Astrocyte of the cerebellum (primary cell): ENCODE measurements at regions not wholly inside any gene's neighbourhood (a gene's known extent, or its start where the extent isn't known, plus 50 kb on each side); places are given as distances from the start of the nearest gene placed in this dataset.

Experiments used
- DNase-seq: peaks from one replicate; pipeline ENCODE4 v3.0.0-alpha.2; 2011; ENCODE audit warnings: low read depth
- H3K4me3 ChIP-seq: 2 replicates; pipeline ENCODE4 v1.5.1; 2011; ENCODE audit warnings: mild to moderate bottlenecking, low read depth, low read length, moderate library complexity
- in situ Hi-C: cut with HindIII; loops from 2 replicates; pipeline ENCODE4 v1.10.0; 2017; ENCODE audit warnings: low sequenced_read_pairs
- TF ChIP-seq, protein P1 (sequence below): IDR thresholded peaks from 2 replicates; pipeline ENCODE4 v1.5.1; 2012; ENCODE audit warnings: low read length, low read depth, moderate library complexity, mild to moderate bottlenecking; ENCODE audit errors: missing control alignments

DNA sequence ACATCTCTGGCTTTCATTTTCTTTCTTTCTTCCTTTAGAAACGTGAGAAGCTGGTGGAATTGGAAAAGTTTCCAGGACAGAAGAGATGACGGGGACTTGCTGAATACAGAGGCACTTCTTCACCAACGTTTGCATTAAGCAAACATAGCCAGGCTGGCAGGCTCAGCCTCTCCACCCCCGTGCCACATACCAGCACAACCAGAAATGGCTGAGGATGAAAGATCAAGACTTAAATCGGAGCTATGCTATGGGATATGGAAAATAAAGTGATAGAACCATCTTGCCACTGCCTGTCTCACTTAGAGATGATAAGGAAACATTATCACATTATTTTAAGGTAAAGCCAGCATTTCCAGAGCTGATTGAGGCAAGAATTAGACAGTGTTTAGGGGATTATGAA, 483.3 kb downstream of the BCL11A start:
- TF ChIP-seq, protein P1, sequence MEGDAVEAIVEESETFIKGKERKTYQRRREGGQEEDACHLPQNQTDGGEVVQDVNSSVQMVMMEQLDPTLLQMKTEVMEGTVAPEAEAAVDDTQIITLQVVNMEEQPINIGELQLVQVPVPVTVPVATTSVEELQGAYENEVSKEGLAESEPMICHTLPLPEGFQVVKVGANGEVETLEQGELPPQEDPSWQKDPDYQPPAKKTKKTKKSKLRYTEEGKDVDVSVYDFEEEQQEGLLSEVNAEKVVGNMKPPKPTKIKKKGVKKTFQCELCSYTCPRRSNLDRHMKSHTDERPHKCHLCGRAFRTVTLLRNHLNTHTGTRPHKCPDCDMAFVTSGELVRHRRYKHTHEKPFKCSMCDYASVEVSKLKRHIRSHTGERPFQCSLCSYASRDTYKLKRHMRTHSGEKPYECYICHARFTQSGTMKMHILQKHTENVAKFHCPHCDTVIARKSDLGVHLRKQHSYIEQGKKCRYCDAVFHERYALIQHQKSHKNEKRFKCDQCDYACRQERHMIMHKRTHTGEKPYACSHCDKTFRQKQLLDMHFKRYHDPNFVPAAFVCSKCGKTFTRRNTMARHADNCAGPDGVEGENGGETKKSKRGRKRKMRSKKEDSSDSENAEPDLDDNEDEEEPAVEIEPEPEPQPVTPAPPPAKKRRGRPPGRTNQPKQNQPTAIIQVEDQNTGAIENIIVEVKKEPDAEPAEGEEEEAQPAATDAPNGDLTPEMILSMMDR, result no peak

DNA sequence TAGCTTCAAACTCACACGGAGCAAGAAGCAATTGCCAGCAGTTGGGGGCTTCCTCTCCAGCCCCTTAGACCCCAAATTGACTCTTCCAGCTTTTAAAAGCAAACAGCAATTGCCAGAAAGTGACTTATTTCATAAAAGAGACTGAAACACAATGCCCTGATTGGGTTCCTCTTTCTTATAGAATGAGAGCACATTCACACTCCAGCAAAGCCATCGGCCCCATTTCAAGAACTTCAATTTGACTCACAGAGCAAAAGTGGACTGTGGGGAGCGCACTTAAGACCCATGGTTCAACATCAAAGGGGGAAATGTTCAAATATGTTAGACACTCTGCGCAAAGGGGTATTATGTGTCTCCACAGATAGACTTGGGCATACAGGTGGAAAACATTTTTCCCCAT, 484.7 kb downstream of the BCL11A start:
- no peak overlapping the region for H3K4me3 ChIP-seq
- in situ Hi-C loops, result no loop called here
- DNase-seq, result no peak
- TF ChIP-seq, protein P1, result no peak

More for the DNA sequence above, 483.3 kb downstream of the BCL11A start:
- no peak for DNase-seq
- in situ Hi-C loops, result no loop called here
- H3K4me3 ChIP-seq, result no peak overlapping the region

- in situ Hi-C loops, result no loop called here
- TF ChIP-seq, protein P1, result no peak
- DNase-seq, result no peak
- H3K4me3 ChIP-seq, result no peak overlapping the region
Measured at GRCh38 chr2:60067006-60067405, 486.4 kb downstream of the BCL11A start.

- no peak for DNase-seq
- in situ Hi-C loops, result no loop called here
- TF ChIP-seq, protein P1, result no peak
- no peak overlapping the region for H3K4me3 ChIP-seq
Measured at GRCh38 chr2:60066096-60066839, 487.2 kb downstream of the BCL11A start.

DNA sequence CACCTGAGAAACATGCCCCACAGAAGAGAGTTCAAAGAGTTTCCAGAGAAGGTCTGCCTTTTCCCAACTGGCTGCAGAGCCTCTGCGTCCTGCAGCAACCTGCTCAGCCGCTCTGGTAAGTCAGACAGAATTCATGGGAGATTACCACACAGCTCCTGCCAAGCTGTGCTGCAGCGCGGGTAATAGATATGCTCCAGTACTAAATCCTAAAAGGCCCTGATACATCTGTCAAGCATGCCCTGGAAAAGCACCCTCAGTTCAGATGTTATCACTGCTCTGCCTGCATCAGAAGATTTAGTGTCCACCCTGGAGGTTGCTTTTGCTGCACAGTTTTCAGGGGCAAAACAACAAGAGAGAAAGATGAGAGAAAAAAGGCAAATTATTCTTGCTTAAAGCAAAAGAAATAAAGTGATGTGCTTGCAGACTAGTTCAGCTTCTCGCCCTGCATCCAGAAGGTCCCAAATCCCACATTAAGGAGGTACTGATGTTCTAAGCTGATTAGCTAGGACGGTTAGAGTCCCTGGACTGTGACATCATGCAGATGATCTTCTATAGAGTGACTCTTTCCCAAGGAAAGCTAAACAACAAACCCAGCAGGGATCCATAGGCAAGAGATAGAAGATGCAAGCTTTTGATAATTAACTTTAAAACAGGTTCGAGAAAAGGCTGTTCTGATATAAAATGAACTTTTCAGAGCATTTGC, 488.6 kb downstream of the BCL11A start:
- no peak for DNase-seq
- H3K4me3 ChIP-seq, result no peak overlapping the region
- in situ Hi-C loops, result no loop called here
- TF ChIP-seq, protein P1, result no peak

DNA sequence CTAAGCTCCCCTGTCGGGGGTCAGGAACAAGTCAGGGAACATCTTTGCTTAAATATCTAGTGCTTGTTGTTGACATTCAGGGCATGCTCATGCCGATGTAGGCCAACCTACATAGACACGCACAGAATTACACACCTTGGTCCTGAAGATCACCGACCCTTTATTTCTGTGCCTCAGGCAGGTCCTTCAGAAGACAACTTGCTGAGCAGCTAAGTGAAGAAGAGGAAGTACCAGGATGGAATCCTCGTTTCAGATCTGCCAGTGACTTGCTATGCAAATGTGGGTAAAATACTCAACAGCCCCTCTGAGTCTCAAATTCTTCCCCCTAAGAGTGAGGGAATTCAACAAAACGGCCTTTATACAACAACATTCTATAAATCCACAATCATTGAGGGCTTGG, 494.7 kb downstream of the BCL11A start:
- no peak for DNase-seq
- in situ Hi-C loops, result no loop called here
- TF ChIP-seq, protein P1, result no peak
- H3K4me3 ChIP-seq, result no peak overlapping the region
